ENCODE measurements at regions not wholly inside any gene's neighbourhood (a gene's known extent, or its start where the extent isn't known, plus 50 kb on each side); places are given as distances from the start of the nearest gene placed in this dataset.

DNA sequence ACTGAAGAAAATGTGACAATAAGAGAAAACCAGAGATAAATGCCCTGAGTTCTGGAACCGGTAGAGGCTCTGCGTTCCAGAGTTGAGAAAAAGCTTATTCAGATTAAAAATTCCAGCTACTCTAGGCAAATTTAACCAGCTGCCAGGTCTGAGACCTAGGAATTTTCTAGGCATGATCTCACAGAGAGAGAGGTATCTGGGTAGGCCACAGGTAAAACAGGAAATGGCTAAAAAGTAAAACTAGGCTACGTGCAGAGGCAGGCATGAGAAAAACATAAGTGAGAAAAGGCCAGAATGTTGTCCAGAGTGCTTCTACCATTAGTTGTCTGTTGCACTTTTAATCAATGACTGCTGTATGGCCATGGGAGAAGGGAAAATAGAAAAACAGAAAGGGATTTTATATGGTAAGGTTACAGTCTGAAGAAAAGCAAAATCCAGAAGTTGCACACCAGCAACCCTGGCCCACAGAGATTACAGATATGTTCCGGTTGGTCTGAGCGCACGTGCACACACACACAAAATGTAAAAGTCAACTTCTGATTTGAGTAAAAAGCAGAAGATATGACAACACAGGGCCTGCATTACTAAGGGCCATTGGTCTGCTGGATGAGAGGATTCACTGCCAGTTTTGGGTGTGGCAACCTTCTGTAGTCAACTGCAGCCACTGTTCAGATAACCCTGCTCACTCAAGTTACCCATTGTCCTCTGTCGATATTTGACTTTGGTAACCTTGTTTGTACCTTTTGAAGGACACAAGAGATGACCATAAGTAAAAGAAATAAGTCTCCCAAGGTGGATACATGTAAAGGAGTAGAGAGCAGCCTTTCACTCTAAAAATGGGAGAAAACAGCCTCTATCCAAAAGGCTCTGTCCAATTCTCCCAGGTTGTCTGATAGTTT lies 266.0 kb downstream of the DTWD2 start:
- DNase-seq (ENCODE audit: extremely low spot score), result no peak
- POLR2A ChIA-PET, result no interaction called here
- TF ChIP-seq, protein P1, sequence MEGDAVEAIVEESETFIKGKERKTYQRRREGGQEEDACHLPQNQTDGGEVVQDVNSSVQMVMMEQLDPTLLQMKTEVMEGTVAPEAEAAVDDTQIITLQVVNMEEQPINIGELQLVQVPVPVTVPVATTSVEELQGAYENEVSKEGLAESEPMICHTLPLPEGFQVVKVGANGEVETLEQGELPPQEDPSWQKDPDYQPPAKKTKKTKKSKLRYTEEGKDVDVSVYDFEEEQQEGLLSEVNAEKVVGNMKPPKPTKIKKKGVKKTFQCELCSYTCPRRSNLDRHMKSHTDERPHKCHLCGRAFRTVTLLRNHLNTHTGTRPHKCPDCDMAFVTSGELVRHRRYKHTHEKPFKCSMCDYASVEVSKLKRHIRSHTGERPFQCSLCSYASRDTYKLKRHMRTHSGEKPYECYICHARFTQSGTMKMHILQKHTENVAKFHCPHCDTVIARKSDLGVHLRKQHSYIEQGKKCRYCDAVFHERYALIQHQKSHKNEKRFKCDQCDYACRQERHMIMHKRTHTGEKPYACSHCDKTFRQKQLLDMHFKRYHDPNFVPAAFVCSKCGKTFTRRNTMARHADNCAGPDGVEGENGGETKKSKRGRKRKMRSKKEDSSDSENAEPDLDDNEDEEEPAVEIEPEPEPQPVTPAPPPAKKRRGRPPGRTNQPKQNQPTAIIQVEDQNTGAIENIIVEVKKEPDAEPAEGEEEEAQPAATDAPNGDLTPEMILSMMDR (IDR thresholded peaks at IDR 0.05; ENCODE audit: control extremely low read depth, extremely low read depth, low read depth, missing control alignments), result no peak
- CTCF ChIA-PET, result no interaction called here

DNA sequence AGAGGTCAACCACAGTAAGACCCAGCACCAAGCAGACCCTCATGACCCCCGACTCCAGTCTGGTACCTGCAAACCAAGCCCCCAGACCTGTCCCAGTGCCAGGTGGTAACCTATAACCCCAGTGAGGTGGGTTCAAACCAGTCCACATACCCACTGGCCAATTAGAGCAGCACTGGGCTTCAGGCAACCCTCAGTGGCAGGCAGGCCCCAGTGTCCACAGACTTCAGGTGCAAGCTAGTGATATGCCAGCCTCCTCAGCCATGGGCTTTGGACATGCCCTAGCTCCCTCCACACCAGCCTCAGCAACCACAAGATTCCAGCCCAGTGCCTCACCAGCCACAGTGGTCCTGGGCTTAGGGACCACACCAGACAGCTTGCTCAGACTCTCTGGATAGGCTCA lies 276.6 kb downstream of the DTWD2 start:
- POLR2A ChIA-PET, result no interaction called here

DNA sequence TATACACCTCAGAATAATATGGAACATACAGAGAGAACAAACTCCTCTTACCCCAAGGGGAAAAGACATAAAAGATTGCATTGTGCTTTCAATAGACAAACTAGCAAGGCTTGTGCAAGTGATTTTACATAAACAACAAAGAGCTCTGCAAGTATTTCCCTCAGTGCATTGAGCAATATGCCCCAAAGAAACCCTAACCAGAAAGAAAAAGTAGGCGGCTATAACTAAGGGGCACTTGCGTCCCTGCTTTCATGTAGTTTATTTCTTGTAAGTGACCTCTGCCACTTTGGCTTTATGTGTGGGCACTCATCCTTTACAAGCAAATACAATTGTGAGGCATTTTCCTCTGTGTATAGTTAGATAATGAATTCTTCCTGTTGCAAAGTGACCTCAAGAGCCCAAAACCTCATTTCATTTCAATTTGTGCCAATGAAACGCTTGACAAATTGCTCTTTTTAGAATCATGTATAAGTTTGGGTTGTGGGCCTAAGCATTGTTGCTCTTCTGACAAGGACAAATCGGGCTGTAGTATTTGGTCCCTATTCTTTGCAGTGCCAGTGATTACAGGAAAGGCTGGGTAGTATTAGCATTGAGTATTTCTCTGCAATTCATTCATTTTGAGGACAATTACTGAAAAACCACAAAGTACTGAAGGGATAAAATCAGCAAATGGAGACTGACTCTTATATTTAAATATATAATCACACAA lies 282.2 kb downstream of the DTWD2 start:
- ChIA-PET CTCF (no interaction called here), POLR2A (no interaction called here)
- no peak for DNase-seq (ENCODE audit: extremely low spot score)
- TF ChIP-seq, protein P1 (IDR thresholded peaks at IDR 0.05; ENCODE audit: control extremely low read depth, extremely low read depth, low read depth, missing control alignments), result no peak

More for the DNA sequence above, 276.6 kb downstream of the DTWD2 start:
- TF ChIP-seq, protein P1 (IDR thresholded peaks at IDR 0.05; ENCODE audit: control extremely low read depth, extremely low read depth, low read depth, missing control alignments), result no peak
- CTCF ChIA-PET, result no interaction called here
- DNase-seq (ENCODE audit: extremely low spot score), result no peak

DNA sequence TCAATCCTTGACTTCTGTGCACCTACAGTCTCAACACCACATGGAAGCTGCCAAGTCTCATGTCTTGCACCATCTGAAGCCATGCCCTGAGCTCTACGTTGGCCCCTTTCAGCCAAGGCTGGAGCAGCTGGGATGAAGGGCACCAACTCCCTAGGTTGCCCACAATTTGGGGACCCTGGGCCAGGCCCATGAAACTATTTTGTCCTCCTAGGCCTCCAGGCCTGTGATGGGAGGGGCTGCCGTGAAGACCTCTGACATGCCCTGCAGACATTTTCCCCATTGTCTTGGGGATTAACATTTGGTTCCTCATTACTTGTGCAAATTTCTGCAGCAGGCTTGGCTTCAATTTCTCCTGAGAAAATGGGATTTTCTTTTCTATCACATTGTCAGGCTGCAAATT lies 285.1 kb downstream of the DTWD2 start:
- TF ChIP-seq, protein P1 (IDR thresholded peaks at IDR 0.05; ENCODE audit: control extremely low read depth, extremely low read depth, low read depth, missing control alignments), result no peak
- ChIA-PET CTCF (no interaction called here), POLR2A (no interaction called here)
- DNase-seq (ENCODE audit: extremely low spot score), result no peak

DNA sequence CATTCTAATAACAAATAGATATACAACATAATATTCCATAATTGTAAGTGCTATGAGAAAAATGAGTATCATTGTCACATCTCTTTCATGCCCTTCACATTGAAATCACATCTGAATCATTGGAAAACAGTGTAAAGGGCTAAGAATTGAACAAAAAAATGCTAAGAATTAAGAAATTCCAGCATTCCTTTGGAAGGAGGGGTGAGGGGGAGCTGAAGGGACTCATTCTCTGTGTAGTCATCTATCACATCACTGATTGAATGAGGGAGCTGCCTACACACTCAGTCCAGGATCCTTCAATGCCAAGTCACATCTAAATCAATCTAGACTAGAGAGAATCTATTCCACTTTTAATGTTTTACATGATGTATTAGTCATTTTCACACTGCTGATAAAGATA lies 286.6 kb downstream of the DTWD2 start:
- CTCF ChIA-PET, result interaction anchor here (1.5 to 1.8 kb wide), 2 partner anchors 13 to 16 kb away, joined by 3 to 6 read pairs; no protein-coding TSS in a partner anchor
- TF ChIP-seq, protein P1 (IDR thresholded peaks at IDR 0.05; ENCODE audit: control extremely low read depth, extremely low read depth, low read depth, missing control alignments), result no peak

DNA sequence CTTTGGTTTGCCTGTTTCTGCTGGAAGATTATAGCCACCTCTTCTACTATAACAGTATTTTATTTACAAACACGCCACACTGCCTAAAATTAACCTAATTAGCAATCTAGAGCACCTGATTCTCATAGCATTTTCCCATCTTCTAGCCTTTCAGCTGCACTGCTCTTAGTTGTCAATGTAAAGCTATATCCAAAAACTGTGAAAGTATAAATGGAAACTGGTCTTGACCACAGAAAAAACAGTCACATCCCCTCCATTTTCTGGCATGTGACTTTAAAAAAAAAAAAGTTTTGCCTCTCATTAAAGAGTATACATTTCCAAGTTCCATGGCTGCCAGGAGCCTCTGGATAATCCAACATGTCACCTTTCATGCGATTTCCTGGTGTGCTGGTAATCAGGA lies 287.8 kb downstream of the DTWD2 start:
- DNase-seq (ENCODE audit: extremely low spot score), result no peak
- TF ChIP-seq, protein P1 (IDR thresholded peaks at IDR 0.05; ENCODE audit: control extremely low read depth, extremely low read depth, low read depth, missing control alignments), result no peak
- ChIA-PET CTCF (interaction anchor here (1.8 kb wide), 1 partner anchor 12 kb away, joined by 6 read pairs; no protein-coding TSS in a partner anchor), POLR2A (no interaction called here)

More for the DNA sequence above, 286.6 kb downstream of the DTWD2 start:
- no peak for DNase-seq (ENCODE audit: extremely low spot score)
- POLR2A ChIA-PET, result no interaction called here
